WTC11 (cell line): ENCODE measurements at regions not wholly inside any gene's neighbourhood (a gene's known extent, or its start where the extent isn't known, plus 50 kb on each side); places are given as distances from the start of the nearest gene placed in this dataset.

Experiments used
- ATAC-seq: fragments of 200-7000 bp; cut with Tn5 transposase; 2 replicates; pipeline ENCODE4 v1.10.0; 2021; ENCODE audit warnings: mild to moderate bottlenecking, moderate library complexity
- CTCF ChIA-PET: fragments of 300-600 bp; sonication (Branson Sonifier 250); formaldehyde crosslinking; loops from one replicate; lab custom pipeline; 2021; ENCODE audit warnings: antibody characterized with exemption; lab: Charles Lee
- POLR2A ChIA-PET: fragments of 350-600 bp; sonication (Branson Sonifier 250); formaldehyde crosslinking; loops from one replicate; lab custom pipeline; 2021; ENCODE audit warnings: antibody characterized with exemption; lab: Charles Lee
- DNase-seq: peaks from one replicate; pipeline ENCODE4 v3.0.0; 2021; ENCODE audit warnings: low spot score
- H3K27ac Mint-ChIP-seq: 2 replicates; pipeline ENCODE4 v1.8.0; 2021; ENCODE audit warnings: mixed read lengths
- H3K27me3 Mint-ChIP-seq: 2 replicates; pipeline ENCODE4 v1.8.0; 2021; ENCODE audit warnings: low read depth, mild to moderate bottlenecking, moderate library complexity, mixed read lengths
- H3K36me3 Mint-ChIP-seq: 2 replicates; pipeline ENCODE4 v1.8.0; 2021; ENCODE audit warnings: mixed read lengths
- H3K4me1 Mint-ChIP-seq: 2 replicates; pipeline ENCODE4 v1.8.0; 2022; ENCODE audit warnings: mixed read lengths
- H3K4me3 Mint-ChIP-seq: 2 replicates; pipeline ENCODE4 v1.8.0; 2021; ENCODE audit warnings: mild to moderate bottlenecking, moderate library complexity, mixed read lengths
- H3K9me3 Mint-ChIP-seq: 2 replicates; pipeline ENCODE4 v1.8.0; 2021; ENCODE audit warnings: mixed read lengths
- ARID4B ChIP-seq: sonication (generic); formaldehyde crosslinking; IDR thresholded peaks from 2 replicates; pipeline ENCODE4 v1.8.0; 2023; ENCODE audit warnings: missing genetic modification reagents, mild to moderate bottlenecking, borderline replicate concordance
- ATF3 ChIP-seq: sonication (generic); formaldehyde crosslinking; conservative IDR thresholded peaks from 2 replicates; pipeline ENCODE4 v1.8.1; 2022; ENCODE audit warnings: mild to moderate bottlenecking, missing genetic modification reagents
- ATF6 ChIP-seq: sonication (generic); formaldehyde crosslinking; IDR thresholded peaks from 2 replicates; pipeline ENCODE4 v1.8.1; 2023; ENCODE audit warnings: mild to moderate bottlenecking, missing genetic modification reagents
- CBFB ChIP-seq: sonication (generic); formaldehyde crosslinking; IDR thresholded peaks from 2 replicates; pipeline ENCODE4 v1.8.1; 2022; ENCODE audit warnings: mild to moderate bottlenecking, low read depth, missing genetic modification reagents
- E2F1 ChIP-seq: sonication (generic); formaldehyde crosslinking; IDR thresholded peaks from 2 replicates; pipeline ENCODE4 v1.8.0; 2022; ENCODE audit warnings: mild to moderate bottlenecking, missing genetic modification reagents
- E2F4 ChIP-seq: sonication (generic); formaldehyde crosslinking; IDR thresholded peaks from 2 replicates; pipeline ENCODE4 v1.8.1; 2022; ENCODE audit warnings: low read depth, mild to moderate bottlenecking, moderate library complexity, missing genetic modification reagents, borderline replicate concordance
- JUN ChIP-seq: sonication (generic); formaldehyde crosslinking; IDR thresholded peaks from 2 replicates; pipeline ENCODE4 v1.8.0; 2023; ENCODE audit warnings: mild to moderate bottlenecking, missing genetic modification reagents
- KAT7 ChIP-seq: sonication (generic); formaldehyde crosslinking; IDR thresholded peaks from 2 replicates; pipeline ENCODE4 v1.8.1; 2023; ENCODE audit warnings: missing genetic modification reagents, mild to moderate bottlenecking, borderline replicate concordance
- MYBL2 ChIP-seq: sonication (generic); formaldehyde crosslinking; IDR thresholded peaks from 2 replicates; pipeline ENCODE4 v1.8.1; 2023; ENCODE audit warnings: mild to moderate bottlenecking, moderate library complexity, missing genetic modification reagents
- NFATC4 ChIP-seq: fragments of 250-450 bp; sonication (Bioruptor Pico); IDR thresholded peaks from 2 replicates; pipeline ENCODE4 v1.9.0; 2021; ENCODE audit warnings: mild to moderate bottlenecking
- NR3C1 ChIP-seq: sonication (generic); formaldehyde crosslinking; conservative IDR thresholded peaks from 2 replicates; pipeline ENCODE4 v1.8.1; 2023; ENCODE audit warnings: low read depth, mild to moderate bottlenecking, missing genetic modification reagents
- PRDM15 ChIP-seq: sonication (generic); formaldehyde crosslinking; IDR thresholded peaks from 2 replicates; pipeline ENCODE4 v1.8.0; 2022; ENCODE audit warnings: missing genetic modification reagents
- RELA ChIP-seq: sonication (generic); formaldehyde crosslinking; IDR thresholded peaks from 2 replicates; pipeline ENCODE4 v1.8.1; 2022; ENCODE audit warnings: missing genetic modification reagents, mild to moderate bottlenecking, borderline replicate concordance
- TP53 ChIP-seq: sonication (generic); formaldehyde crosslinking; IDR thresholded peaks from 2 replicates; pipeline ENCODE4 v1.8.1; 2023; ENCODE audit warnings: mild to moderate bottlenecking, missing genetic modification reagents
- ZBTB21 ChIP-seq: sonication (generic); formaldehyde crosslinking; IDR thresholded peaks from 2 replicates; pipeline ENCODE4 v1.8.1; 2023; ENCODE audit warnings: mild to moderate bottlenecking, missing genetic modification reagents, borderline replicate concordance
- ZNF138 ChIP-seq: sonication (generic); formaldehyde crosslinking; conservative IDR thresholded peaks from 2 replicates; pipeline ENCODE4 v1.8.1; 2022; ENCODE audit warnings: mild to moderate bottlenecking, moderate library complexity, missing genetic modification reagents
- ZSCAN18 ChIP-seq: fragments of 250-450 bp; sonication (Bioruptor Pico); IDR thresholded peaks from 2 replicates; pipeline ENCODE4 v2.1.2; 2022; ENCODE audit warnings: mild to moderate bottlenecking, moderate library complexity

- TF ChIP-seq ATF3 (CRISPR knock-in tag) (no peak), RELA (no peak)
- TF ChIP-seq, all 79 proteins: peak for 0
Measured at GRCh38 chr13:112177450-112178288, 110.7 kb downstream of the SOX1 start (continued).

GRCh38 chr13:112178769-112179168 is 111.8 kb downstream of the SOX1 start:
- CTCF ChIA-PET, result no interaction called here
- H3K27ac Mint-ChIP-seq, result no peak overlapping the region
- H3K36me3 Mint-ChIP-seq, result peaks cover 6% of the 10 kb centered on the region
- peaks cover 14% of the 10 kb centered on the region for H3K9me3 Mint-ChIP-seq
- no peak overlapping the region for H3K4me3 Mint-ChIP-seq
- ATAC-seq (no peak), DNase-seq (no peak)
- POLR2A ChIA-PET, result no interaction called here
- peaks cover 4% of the 10 kb centered on the region; the same call in 1 of the 2 replicates for H3K4me1 Mint-ChIP-seq
- TF ChIP-seq TP53, result no peak
- no peak for TF ChIP-seq ZBTB21 (CRISPR knock-in tag)
- TF ChIP-seq E2F1, result no peak
- no peak for TF ChIP-seq ARID4B (CRISPR knock-in tag)
- TF ChIP-seq ZNF138 (CRISPR knock-in tag), result no peak
- TF ChIP-seq NR3C1 (CRISPR knock-in tag), result no peak
- no peak for TF ChIP-seq E2F4
- TF ChIP-seq NFATC4 (CRISPR knock-in tag), result no peak
- TF ChIP-seq ATF6, result no peak
- no peak for TF ChIP-seq ZSCAN18 (CRISPR knock-in tag)
- TF ChIP-seq CBFB (CRISPR knock-in tag), result no peak
- no peak for TF ChIP-seq PRDM15 (CRISPR knock-in tag)
- TF ChIP-seq JUN (CRISPR knock-in tag), result no peak
- no peak for TF ChIP-seq KAT7
- TF ChIP-seq RELA, result no peak
- TF ChIP-seq MYBL2, result no peak
- no peaks in the 10 kb centered on the region; the same call in 1 of the 2 replicates for H3K27me3 Mint-ChIP-seq
